GM21367 (cell line): ENCODE measurements at regions not wholly inside any gene's neighbourhood (a gene's known extent, or its start where the extent isn't known, plus 50 kb on each side); places are given as distances from the start of the nearest gene placed in this dataset.

ENCODE experiments used
- ATAC-seq: cut with Tn5 transposase; IDR thresholded peaks from one replicate; pipeline ENCODE4 v1.9.1; 2021; ENCODE audit not compliant: unreplicated experiment

- ATAC-seq, result no peak
Measured at GRCh38 chr10:106520698-106521097, 643.8 kb downstream of the SORCS1 start.

DNA sequence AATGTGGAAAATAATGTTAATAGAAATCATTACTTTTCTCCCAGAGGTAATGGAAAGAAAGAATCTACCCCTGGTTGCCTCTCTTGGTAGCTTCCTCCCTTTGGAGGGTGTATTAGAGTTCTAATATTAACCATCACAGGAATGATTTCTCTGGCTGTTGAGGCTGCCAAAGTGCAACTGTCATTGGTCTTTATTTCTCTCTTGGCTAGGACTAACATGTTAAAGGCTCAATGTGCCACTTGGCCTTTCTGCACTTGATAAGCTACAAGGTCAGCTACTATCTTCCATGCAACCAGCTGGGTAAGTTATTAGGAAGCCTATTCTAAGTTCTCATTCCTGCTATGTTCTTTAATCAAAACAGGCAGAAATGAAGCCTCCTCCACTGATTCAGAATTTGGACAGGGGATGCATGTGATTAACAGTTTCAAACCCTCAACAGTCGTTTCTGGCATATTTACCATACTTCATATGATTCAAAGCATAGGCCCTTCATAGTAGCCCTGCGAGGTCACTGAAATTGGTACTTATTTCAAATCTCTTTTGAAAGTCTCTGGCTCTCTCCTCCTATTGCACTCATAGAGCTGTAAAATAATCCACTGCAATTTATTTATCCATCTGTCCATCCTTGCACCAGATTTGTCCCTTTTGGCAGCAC, 645.0 kb downstream of the SORCS1 start:
- ATAC-seq, result no peak

- no peak for ATAC-seq
Measured at GRCh38 chr10:106515206-106515790, 649.2 kb downstream of the SORCS1 start.

GRCh38 chr10:106513352-106513771, 651.1 kb downstream of the SORCS1 start:
- ATAC-seq, result no peak

DNA sequence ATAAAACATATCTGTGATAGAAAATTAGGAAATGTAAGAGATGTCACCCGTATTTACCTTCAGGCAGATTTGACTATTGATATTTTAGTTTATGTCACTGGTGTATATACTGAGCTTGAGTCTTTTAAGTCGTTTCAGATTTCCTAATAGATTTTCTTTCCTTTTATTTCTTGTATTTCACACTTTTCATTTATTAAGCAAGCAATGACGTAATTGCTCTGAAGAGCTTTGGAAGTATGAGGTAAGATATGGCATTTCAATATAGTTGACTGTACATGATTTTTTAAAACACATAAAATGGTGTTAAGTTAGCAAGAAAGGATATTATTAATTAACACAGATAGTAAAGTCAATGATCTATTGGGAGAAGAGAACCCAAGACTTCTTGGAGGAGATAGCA, 652.6 kb downstream of the SORCS1 start:
- ATAC-seq, result no peak

GRCh38 chr10:106508950-106509349, 655.6 kb downstream of the SORCS1 start:
- no peak for ATAC-seq

GRCh38 chr10:106506526-106507283, 657.8 kb downstream of the SORCS1 start:
- ATAC-seq, result no peak

DNA sequence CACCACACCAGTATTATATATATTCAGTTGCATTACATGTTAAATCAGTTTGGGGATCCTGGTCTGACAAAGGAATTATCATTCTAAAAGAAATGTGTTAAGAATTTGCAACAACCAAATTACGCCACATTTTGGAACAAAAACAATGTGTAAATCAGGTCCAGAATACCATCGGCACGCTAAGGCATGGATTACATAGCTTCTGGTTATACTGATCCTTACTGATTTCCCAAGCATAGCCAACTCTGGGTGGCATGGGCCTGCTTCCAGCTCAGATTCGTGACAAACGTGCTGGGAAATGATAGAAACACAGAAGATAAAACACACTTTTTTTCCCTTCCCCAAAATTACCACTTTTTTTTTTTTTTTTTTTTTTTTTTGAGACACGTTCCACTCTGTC, 660.0 kb downstream of the SORCS1 start:
- no peak for ATAC-seq

- no peak for ATAC-seq
Measured at GRCh38 chr10:106502641-106503040, 661.9 kb downstream of the SORCS1 start.

- ATAC-seq, result no peak
Measured at GRCh38 chr10:106500925-106501525, 663.5 kb downstream of the SORCS1 start.

DNA sequence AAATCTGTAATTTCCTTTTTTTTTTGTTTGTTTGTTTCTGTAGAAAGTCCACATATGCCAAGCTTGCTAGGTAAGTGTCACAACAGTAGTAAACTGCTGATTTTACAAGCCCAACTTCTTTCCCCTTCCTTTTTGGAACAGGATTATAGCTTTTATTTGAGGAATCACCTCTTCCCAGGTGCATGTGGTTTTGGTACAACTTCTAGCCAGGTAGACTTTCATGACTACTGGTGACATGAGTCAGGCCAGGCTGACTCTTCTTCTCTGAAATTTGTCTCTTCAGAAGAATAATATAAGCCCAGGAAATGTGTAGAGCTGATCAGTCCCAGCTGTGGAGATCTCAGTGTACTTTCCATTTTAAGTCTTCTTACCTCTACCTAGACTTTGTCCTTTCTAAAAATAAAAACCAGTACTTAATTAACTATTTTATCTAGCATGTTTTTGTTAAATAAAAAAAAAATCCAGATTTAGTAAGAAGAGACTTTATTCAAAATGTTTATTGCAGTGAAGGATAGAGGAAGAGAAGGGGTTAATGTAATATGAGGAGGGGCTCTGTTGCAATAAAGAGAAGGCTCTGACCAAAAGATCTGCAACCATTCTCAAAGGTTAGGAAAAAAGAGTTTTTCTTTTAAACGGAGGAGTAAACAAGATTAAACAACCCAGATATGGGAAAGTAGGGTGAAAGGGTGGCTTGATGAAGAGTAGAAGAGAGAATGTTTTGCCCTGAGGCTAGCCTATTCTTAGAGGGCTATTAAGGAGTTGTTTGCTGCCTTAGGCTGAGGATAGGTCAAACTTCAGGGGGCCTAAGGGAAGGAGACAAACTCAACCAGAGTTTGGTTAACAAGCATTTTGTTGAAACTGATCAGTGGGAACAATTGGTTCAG, 664.2 kb downstream of the SORCS1 start:
- ATAC-seq, result no peak

GRCh38 chr10:106499448-106499847, 665.1 kb downstream of the SORCS1 start:
- ATAC-seq, result no peak

DNA sequence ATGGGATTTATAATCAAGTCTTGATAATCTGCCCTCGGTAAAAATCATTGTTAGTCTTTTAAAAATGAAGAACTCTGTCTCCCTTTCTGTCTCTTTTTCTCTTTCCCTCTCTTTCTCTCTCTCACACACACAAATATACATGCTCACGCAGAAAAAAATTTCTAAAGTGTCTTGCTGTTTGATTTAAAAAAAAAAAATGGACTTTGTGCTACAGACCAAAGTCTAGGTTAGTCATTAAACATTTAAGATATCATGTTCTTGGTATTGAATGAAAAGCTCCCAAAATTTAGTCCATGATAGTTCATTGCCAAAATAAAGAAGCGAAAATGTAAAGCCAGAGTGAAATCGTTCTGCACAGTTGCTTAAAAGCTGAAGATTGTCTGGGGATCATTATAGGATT, 665.8 kb downstream of the SORCS1 start:
- no peak for ATAC-seq

DNA sequence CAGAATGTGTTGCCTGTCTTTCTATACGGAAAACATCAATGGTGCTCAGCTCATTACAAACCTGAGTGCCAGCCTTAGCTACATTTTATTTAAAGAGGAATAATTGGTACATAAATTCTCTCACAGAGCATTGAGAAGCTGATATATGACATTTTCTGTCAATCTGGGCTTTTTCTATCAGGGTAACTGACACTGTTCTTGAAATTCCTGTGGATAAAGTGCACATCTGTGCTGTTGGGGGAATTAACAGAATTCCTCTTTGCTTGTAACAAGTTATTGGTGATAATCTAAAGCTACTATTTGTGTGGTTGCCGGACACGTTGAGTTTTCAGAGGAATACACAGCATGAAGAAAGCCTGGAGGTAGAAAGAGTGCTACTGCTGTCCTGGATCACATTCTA, 668.6 kb downstream of the SORCS1 start:
- no peak for ATAC-seq

DNA sequence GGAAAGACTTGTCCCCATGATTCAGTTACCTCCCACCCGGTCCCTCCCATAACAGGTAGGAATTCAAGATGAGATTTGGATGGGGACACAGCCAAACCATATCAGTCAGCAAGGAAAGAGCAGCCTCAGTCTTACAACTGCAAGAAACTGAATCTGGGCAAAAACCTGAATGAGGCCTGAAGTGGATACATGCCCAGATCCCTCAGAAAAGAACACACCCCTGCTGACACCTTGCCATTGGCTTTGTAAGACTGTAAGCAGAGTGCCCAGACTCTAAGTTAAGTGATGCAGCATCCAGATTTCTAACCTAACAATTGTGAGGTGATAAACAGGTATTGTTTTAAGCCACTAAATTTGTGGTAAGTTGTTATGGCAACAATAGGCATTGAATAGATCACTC, 670.8 kb downstream of the SORCS1 start:
- ATAC-seq, result no peak

DNA sequence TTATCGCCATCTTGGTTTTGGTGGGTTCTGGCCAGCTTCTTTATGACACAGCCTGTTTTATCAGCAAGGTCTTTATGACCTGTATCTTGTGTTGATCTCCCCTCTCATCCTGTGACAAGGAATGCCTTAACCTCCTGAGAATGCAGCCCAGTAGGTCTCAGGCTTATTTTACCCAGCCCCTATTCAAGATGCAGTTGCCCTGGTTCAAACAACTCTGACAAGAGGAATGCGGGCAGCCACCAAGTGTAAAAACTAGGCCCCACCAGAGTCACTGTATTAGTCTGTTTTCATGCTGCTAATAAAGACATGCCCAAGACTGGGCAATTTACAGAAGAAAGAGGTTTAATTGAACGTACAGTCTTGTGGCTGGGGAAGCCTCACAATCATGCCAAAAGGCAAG, 671.3 kb downstream of the SORCS1 start:
- ATAC-seq, result no peak

GRCh38 chr10:106487726-106488125, 676.8 kb downstream of the SORCS1 start:
- ATAC-seq, result no peak

GRCh38 chr10:106481598-106482275, 682.8 kb downstream of the SORCS1 start:
- no peak for ATAC-seq

GRCh38 chr10:106479636-106480035, 684.9 kb downstream of the SORCS1 start:
- ATAC-seq, result no peak

GRCh38 chr10:106474876-106475275, 689.6 kb downstream of the SORCS1 start:
- no peak for ATAC-seq
